ENCODE measurements at regions not wholly inside any gene's neighbourhood (a gene's known extent, or its start where the extent isn't known, plus 50 kb on each side); places are given as distances from the start of the nearest gene placed in this dataset.

GRCh38 chr10:83680470-83680891 lies 458.8 kb upstream of the GHITM start:
- TF ChIP-seq POLR2AphosphoS5 (IDR thresholded peaks at IDR 0.05; ENCODE audit: low read depth, low read length): no peak
- no peak for TF ChIP-seq TAF1 (IDR thresholded peaks at IDR 0.05; ENCODE audit: borderline replicate concordance, low read depth, low read length)
- no peak for TF ChIP-seq POLR2A (IDR thresholded peaks at IDR 0.05; ENCODE audit: low read depth, low read length)
